SU-DHL-6 (cell line): ENCODE measurements at regions not wholly inside any gene's neighbourhood (a gene's known extent, or its start where the extent isn't known, plus 50 kb on each side); places are given as distances from the start of the nearest gene placed in this dataset.
A peak's percentile ranks its signal among the peaks of the same experiment; 100 is the strongest.
"Not testable (repeated sequence)": the region's sequence is repeated elsewhere in the genome, so short reads cannot be mapped to it uniquely, and the experiment has no call there.

Experiments
- H2AFZ ChIP-seq: fragments of 200-600 bp; sonication (generic); 2 replicates; pipeline ENCODE4 v1.6.1; 2014; ENCODE audit warnings: low read depth, mild to moderate bottlenecking, moderate library complexity, mixed read lengths, antibody characterized with exemption, low read length; ENCODE audit not compliant: severe bottlenecking
- H3F3A ChIP-seq: fragments of 200-600 bp; shearing (Covaris generic); 2 replicates; pipeline ENCODE4 v1.6.0; 2016; ENCODE audit warnings: antibody characterized with exemption, mild to moderate bottlenecking; ENCODE audit not compliant: insufficient read depth
- H3K27ac ChIP-seq: fragments of 200-600 bp; sonication (generic); 2 replicates; pipeline ENCODE4 v1.5.1; 2016; ENCODE audit warnings: low read depth, mild to moderate bottlenecking, low read length, moderate library complexity, mixed read lengths
- H3K27me3 ChIP-seq: fragments of 200-600 bp; sonication (generic), shearing (Covaris generic); 2 replicates; pipeline ENCODE4 v1.6.0; 2014; ENCODE audit warnings: mild to moderate bottlenecking, low read length
- H3K36me3 ChIP-seq: fragments of 200-600 bp; sonication (generic); 2 replicates; pipeline ENCODE4 v1.6.1; 2014; ENCODE audit warnings: mild to moderate bottlenecking, low read length, mixed read lengths
- H3K4me2 ChIP-seq: fragments of 300-600, 200-600 bp; shearing (Covaris generic), sonication (generic); 2 replicates; pipeline ENCODE4 v1.6.0; 2014; ENCODE audit warnings: low read length, low read depth, mild to moderate bottlenecking; ENCODE audit not compliant: poor library complexity, severe bottlenecking
- H3K4me3 ChIP-seq: fragments of 200-600 bp; sonication (generic); 2 replicates; pipeline ENCODE4 v1.5.1; 2014; ENCODE audit warnings: antibody characterized with exemption, low read length, mild to moderate bottlenecking, mixed read lengths; ENCODE audit not compliant: insufficient read depth, poor library complexity, severe bottlenecking
- H3K79me2 ChIP-seq: fragments of 200-600 bp; sonication (generic); 2 replicates; pipeline ENCODE4 v1.6.1; 2014; ENCODE audit warnings: mild to moderate bottlenecking, low read length, moderate library complexity; ENCODE audit not compliant: insufficient read depth
- H3K9ac ChIP-seq: fragments of 200-600 bp; sonication (generic); 2 replicates; pipeline ENCODE4 v1.7.0; 2014; ENCODE audit warnings: mild to moderate bottlenecking, low read length
- H3K9me2 ChIP-seq: fragments of 200-600 bp; sonication (generic); replicated peaks from 2 replicates; pipeline ENCODE4 v1.6.1; 2014; ENCODE audit warnings: low read length; ENCODE audit not compliant: insufficient read depth
- H3K9me3 ChIP-seq: fragments of 200-600 bp; sonication (generic); 2 replicates; pipeline ENCODE4 v1.6.1; 2014; ENCODE audit warnings: low read length, mixed read lengths; ENCODE audit not compliant: insufficient read depth
- H4K20me1 ChIP-seq: fragments of 200-600 bp; sonication (generic); 2 replicates; pipeline ENCODE4 v1.6.1; 2014; ENCODE audit warnings: low read depth, mild to moderate bottlenecking, antibody characterized with exemption, low read length, moderate library complexity, mixed read lengths
- EZH2phosphoT487 ChIP-seq: fragments of 200-600 bp; sonication (generic), shearing (Covaris generic); conservative IDR thresholded peaks from 2 replicates; pipeline ENCODE4 v1.6.1; 2018; ENCODE audit warnings: mild to moderate bottlenecking, antibody characterized with exemption, low read length, moderate library complexity, mixed read lengths
- TF ChIP-seq, protein P1 (sequence below): fragments of 200-600 bp; sonication (generic); IDR thresholded peaks from one replicate; pipeline ENCODE4 v1.5.1; 2017; ENCODE audit warnings: antibody characterized with exemption, mild to moderate bottlenecking, low read length, moderate library complexity; ENCODE audit not compliant: insufficient read depth, poor library complexity, severe bottlenecking

DNA sequence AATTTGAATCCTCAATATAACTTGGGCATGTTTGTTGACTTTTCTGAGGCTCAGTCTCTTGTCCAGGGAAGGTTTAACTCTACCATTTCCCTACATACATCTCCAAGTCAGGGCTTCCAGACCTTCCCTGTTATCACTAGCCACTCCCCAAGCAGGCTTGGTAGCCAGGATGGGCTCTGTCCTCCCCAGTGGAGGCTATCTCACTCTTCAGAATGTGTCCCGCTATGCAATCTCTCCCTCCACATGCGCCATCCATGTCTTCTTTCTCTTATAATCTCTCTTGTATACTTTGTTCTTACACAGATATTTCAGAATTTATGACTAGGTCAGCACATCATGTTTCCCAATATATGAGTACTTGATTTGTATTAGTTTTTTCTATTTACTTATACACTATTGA, 310.4 kb downstream of the HGF start:
- no peaks in the 10 kb centered on the region for H3F3A ChIP-seq
- no peak overlapping the region for H3K9ac ChIP-seq
- TF ChIP-seq, protein P1, sequence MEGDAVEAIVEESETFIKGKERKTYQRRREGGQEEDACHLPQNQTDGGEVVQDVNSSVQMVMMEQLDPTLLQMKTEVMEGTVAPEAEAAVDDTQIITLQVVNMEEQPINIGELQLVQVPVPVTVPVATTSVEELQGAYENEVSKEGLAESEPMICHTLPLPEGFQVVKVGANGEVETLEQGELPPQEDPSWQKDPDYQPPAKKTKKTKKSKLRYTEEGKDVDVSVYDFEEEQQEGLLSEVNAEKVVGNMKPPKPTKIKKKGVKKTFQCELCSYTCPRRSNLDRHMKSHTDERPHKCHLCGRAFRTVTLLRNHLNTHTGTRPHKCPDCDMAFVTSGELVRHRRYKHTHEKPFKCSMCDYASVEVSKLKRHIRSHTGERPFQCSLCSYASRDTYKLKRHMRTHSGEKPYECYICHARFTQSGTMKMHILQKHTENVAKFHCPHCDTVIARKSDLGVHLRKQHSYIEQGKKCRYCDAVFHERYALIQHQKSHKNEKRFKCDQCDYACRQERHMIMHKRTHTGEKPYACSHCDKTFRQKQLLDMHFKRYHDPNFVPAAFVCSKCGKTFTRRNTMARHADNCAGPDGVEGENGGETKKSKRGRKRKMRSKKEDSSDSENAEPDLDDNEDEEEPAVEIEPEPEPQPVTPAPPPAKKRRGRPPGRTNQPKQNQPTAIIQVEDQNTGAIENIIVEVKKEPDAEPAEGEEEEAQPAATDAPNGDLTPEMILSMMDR, result no peak
- no peak for TF ChIP-seq EZH2phosphoT487
- no peak overlapping the region for H3K4me2 ChIP-seq
- H3K9me3 ChIP-seq, result no peaks in the 10 kb centered on the region
- H3K9me2 ChIP-seq, result no peaks in the 10 kb centered on the region
- H3K4me3 ChIP-seq, result no peak overlapping the region
- H3K27ac ChIP-seq, result no peak overlapping the region
- 0 out of 2 replicates have a peak, but pooled peaks cover 2% of the 10 kb centered on the region for H3K27me3 ChIP-seq
- no peaks in the 10 kb centered on the region for H4K20me1 ChIP-seq
- no peak overlapping the region for H2AFZ ChIP-seq
- no peaks in the 10 kb centered on the region for H3K79me2 ChIP-seq
- no peaks in the 10 kb centered on the region for H3K36me3 ChIP-seq

DNA sequence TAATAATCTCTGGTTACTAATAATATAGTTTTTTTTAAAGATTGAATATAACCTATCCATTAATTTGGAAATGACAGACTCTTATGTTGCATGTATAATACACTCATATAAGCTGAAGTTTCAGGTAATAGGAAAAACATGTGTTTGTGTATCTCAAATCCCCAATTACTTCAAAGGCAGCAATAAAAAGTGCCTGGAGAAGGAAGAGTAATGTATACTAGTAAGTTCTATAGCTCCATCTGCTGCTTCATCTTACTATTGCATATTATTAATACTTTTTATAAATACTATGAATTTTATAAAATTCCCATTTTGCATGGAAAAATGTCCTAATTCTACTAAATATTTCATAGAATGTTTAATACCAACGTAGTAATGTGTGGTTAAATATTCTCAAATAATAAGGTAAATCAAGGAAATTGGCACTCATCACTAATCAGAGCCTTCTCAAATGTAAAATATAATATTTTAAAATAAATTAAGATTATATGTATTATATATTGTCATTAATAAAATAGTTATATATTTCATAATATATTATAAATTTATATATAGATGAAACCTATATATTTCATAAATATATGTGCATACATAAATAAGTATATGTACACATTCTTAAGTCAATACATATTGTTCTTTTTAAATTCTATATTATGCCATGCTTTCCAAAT, 311.9 kb downstream of the HGF start:
- Histone ChIP-seq H3K9ac (no peak overlapping the region), H3K9me3 (no peaks in the 10 kb centered on the region), H3K36me3 (no peaks in the 10 kb centered on the region), H3K79me2 (no peaks in the 10 kb centered on the region), H4K20me1 (no peaks in the 10 kb centered on the region), H3K4me2 (no peak overlapping the region), H3F3A (no peaks in the 10 kb centered on the region), H3K27me3 (0 out of 2 replicates have a peak, but pooled peaks cover 2% of the 10 kb centered on the region), H3K4me3 (no peak overlapping the region), H3K27ac (no peak overlapping the region), H3K9me2 (no peaks in the 10 kb centered on the region), H2AFZ (no peak overlapping the region)
- TF ChIP-seq EZH2phosphoT487, result no peak
- TF ChIP-seq, protein P1, result peak; percentile 16

DNA sequence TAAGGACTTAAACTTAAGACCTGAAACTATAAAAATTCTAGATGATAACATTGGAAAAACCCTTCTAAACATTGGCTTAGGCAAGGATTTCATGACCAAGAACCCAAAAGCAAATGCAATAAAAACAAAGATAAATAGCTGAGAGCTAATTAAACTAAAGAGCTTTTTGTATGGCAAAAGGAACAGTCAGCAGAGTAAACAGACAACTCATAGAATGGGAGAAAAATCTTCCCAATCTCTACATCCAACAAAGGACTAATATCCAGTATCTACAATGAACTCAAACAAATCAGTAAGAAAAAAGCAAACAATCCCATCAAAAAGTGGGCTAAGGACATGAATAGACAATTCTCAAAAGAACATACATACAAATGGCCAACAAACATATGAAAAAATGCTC, 316.1 kb downstream of the HGF start:
- not testable (repeated sequence) for H3K4me2 ChIP-seq, H3K9ac ChIP-seq, H3K9me2 ChIP-seq, H3K27ac ChIP-seq, H3K9me3 ChIP-seq, H3K36me3 ChIP-seq, H3K4me3 ChIP-seq, H3F3A ChIP-seq, H3K79me2 ChIP-seq, H4K20me1 ChIP-seq, H3K27me3 ChIP-seq, H2AFZ ChIP-seq

DNA sequence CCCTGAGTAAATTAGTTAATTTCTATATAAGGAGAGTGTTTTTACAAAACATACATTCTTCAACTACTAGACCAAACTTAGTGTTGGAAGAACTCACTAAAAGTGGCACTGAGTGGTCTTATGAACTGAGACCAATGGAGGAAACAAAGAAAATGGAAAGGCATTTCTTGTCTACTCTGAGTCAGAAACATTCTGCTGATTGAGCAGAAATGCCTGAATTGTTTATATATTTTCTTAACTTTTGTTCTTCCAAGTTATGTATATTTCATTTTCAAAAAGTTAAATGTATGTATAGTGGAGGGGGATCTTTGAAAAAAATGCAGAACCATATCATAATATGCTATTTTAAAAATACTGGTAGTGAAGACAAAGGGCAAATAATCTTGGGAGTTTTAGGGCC, 320.7 kb downstream of the HGF start:
- Histone ChIP-seq H4K20me1 (no peaks in the 10 kb centered on the region), H3K79me2 (no peaks in the 10 kb centered on the region), H3K9ac (no peak overlapping the region), H2AFZ (no peak overlapping the region), H3K27me3 (no peaks in the 10 kb centered on the region), H3F3A (no peaks in the 10 kb centered on the region), H3K4me2 (no peak overlapping the region), H3K9me3 (no peaks in the 10 kb centered on the region), H3K4me3 (no peak overlapping the region), H3K9me2 (no peaks in the 10 kb centered on the region), H3K36me3 (no peaks in the 10 kb centered on the region), H3K27ac (no peak overlapping the region)
- TF ChIP-seq, protein P1, result no peak
- no peak for TF ChIP-seq EZH2phosphoT487
